ENCODE measurements at regions not wholly inside any gene's neighbourhood (a gene's known extent, or its start where the extent isn't known, plus 50 kb on each side); places are given as distances from the start of the nearest gene placed in this dataset.

GRCh38 chr6:40931931-40932330 lies 107.1 kb downstream of the UNC5CL start:
- TF ChIP-seq CREB1 (CRISPR knock-in tag; IDR thresholded peaks at IDR 0.05) (no peak), ZNF416 (CRISPR knock-in tag; IDR thresholded peaks at IDR 0.05) (no peak), MAX (CRISPR knock-in tag; IDR thresholded peaks at IDR 0.05) (no peak), CTCF (IDR thresholded peaks at IDR 0.05) (no peak), USF2 (CRISPR knock-in tag; IDR thresholded peaks at IDR 0.05) (no peak), JUN (CRISPR knock-in tag; IDR thresholded peaks at IDR 0.05) (no peak), ATF2 (CRISPR knock-in tag; IDR thresholded peaks at IDR 0.05; ENCODE audit: borderline replicate concordance, low read depth) (no peak), CREM (CRISPR knock-in tag; IDR thresholded peaks at IDR 0.05) (no peak), RELA (CRISPR knock-in tag; IDR thresholded peaks at IDR 0.05; ENCODE audit: borderline replicate concordance) (no peak), ZNF423 (CRISPR knock-in tag; IDR thresholded peaks at IDR 0.05) (no peak)
